Ishikawa (cell line): ENCODE measurements at regions not wholly inside any gene's neighbourhood (a gene's known extent, or its start where the extent isn't known, plus 50 kb on each side); places are given as distances from the start of the nearest gene placed in this dataset.

Experiments used
- CEBPB ChIP-seq: IDR thresholded peaks from 2 replicates; pipeline ENCODE4 v1.6.1; 2012
- CREB1 ChIP-seq: IDR thresholded peaks from 2 replicates; pipeline ENCODE4 v1.6.1; 2012; ENCODE audit warnings: low read depth
- EGR1 ChIP-seq: IDR thresholded peaks from 2 replicates; pipeline ENCODE4 v1.6.1; 2012
- EP300 ChIP-seq: IDR thresholded peaks from 2 replicates; pipeline ENCODE4 v1.6.1; 2012; ENCODE audit warnings: borderline replicate concordance
- FOXM1 ChIP-seq: IDR thresholded peaks from 2 replicates; pipeline ENCODE4 v1.6.1; 2012; ENCODE audit warnings: low read depth, borderline replicate concordance
- NFIC ChIP-seq: IDR thresholded peaks from 2 replicates; pipeline ENCODE4 v1.6.1; 2012
- RAD21 ChIP-seq: IDR thresholded peaks from 2 replicates; pipeline ENCODE4 v1.6.1; 2012; ENCODE audit warnings: low read depth
- TAF1 ChIP-seq: IDR thresholded peaks from 2 replicates; pipeline ENCODE4 v1.6.1; 2012; ENCODE audit warnings: low read depth, mild to moderate bottlenecking
- TCF12 ChIP-seq: IDR thresholded peaks from 2 replicates; pipeline ENCODE4 v1.6.1; 2012; ENCODE audit warnings: low read depth
- TEAD4 ChIP-seq: IDR thresholded peaks from 2 replicates; pipeline ENCODE4 v1.6.1; 2012
- YY1 ChIP-seq: IDR thresholded peaks from 2 replicates; pipeline ENCODE4 v1.6.1; 2012; ENCODE audit warnings: low read depth
- ZBTB7A ChIP-seq: IDR thresholded peaks from 2 replicates; pipeline ENCODE4 v1.6.1; 2012; ENCODE audit warnings: low read depth
- TF ChIP-seq, protein P1 (sequence below): IDR thresholded peaks from 2 replicates; pipeline ENCODE4 v1.6.1; 2012
- TF ChIP-seq, protein P2 (sequence below): IDR thresholded peaks from 2 replicates; pipeline ENCODE4 v1.6.1; 2012
- TF ChIP-seq, protein P3 (sequence below): IDR thresholded peaks from 2 replicates; pipeline ENCODE4 v1.6.1; 2012; ENCODE audit warnings: low read depth, mild to moderate bottlenecking

DNA sequence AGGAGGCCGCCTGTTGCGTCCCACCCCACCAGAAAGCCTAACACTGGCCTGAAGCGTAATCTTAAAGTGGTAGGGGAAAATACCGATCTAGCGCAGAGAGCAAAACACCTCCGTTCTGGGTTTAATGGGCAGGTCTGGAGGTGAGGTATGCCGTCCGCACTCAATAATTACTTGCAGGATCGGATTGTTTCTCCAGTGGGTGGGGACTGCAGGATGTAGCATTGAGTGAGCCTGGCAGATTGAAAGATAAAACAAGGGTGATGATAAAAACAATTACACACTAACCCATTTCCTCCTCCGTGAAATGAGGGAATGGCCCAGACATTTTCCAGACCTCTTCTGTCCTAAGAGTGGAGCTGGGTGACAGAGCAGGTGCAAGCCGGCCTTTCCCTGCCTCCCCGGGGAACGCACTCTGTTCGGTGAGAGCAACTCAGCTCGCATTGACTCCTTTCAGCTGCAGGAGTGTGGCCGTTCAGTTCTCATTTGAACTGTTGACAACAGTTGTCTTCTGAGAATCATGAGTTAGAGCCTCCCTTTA is 110.2 kb upstream of the DOCK9 start:
- TF ChIP-seq TEAD4 (0 out of 2 replicates have a peak, but pooled peaks have one; percentile 24), ZBTB7A (no peak)

DNA sequence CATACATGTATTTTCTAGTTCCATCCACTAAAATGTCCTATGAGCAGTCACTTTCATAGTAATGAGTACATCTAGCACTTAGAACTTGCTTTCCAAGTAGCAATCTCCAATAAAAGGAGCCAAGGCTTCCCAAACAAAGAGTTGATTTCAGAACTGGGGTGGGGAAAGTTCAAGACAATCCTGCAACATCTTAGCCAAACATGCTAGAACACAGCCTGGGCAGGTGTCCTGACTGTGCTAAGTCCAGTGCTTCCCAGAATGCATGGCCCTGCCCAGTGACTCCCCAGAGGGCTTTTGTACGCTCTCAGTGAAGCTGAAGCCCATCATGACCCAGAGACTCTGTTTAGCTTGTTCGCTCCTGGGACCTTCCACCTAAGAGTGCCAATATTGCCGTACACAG is 106.7 kb upstream of the UBAC2 start:
- no peak for TF ChIP-seq YY1
- TF ChIP-seq, protein P1, sequence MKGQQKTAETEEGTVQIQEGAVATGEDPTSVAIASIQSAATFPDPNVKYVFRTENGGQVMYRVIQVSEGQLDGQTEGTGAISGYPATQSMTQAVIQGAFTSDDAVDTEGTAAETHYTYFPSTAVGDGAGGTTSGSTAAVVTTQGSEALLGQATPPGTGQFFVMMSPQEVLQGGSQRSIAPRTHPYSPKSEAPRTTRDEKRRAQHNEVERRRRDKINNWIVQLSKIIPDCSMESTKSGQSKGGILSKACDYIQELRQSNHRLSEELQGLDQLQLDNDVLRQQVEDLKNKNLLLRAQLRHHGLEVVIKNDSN, result no peak
- TF ChIP-seq CEBPB, result no peak
- no peak for TF ChIP-seq EGR1
- TF ChIP-seq CREB1, result no peak
- TF ChIP-seq TAF1, result no peak
- TF ChIP-seq, protein P2, sequence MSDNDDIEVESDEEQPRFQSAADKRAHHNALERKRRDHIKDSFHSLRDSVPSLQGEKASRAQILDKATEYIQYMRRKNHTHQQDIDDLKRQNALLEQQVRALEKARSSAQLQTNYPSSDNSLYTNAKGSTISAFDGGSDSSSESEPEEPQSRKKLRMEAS, result no peak
- TF ChIP-seq RAD21, result no peak
- no peak for TF ChIP-seq TEAD4
- no peak for TF ChIP-seq FOXM1
- TF ChIP-seq, protein P3, sequence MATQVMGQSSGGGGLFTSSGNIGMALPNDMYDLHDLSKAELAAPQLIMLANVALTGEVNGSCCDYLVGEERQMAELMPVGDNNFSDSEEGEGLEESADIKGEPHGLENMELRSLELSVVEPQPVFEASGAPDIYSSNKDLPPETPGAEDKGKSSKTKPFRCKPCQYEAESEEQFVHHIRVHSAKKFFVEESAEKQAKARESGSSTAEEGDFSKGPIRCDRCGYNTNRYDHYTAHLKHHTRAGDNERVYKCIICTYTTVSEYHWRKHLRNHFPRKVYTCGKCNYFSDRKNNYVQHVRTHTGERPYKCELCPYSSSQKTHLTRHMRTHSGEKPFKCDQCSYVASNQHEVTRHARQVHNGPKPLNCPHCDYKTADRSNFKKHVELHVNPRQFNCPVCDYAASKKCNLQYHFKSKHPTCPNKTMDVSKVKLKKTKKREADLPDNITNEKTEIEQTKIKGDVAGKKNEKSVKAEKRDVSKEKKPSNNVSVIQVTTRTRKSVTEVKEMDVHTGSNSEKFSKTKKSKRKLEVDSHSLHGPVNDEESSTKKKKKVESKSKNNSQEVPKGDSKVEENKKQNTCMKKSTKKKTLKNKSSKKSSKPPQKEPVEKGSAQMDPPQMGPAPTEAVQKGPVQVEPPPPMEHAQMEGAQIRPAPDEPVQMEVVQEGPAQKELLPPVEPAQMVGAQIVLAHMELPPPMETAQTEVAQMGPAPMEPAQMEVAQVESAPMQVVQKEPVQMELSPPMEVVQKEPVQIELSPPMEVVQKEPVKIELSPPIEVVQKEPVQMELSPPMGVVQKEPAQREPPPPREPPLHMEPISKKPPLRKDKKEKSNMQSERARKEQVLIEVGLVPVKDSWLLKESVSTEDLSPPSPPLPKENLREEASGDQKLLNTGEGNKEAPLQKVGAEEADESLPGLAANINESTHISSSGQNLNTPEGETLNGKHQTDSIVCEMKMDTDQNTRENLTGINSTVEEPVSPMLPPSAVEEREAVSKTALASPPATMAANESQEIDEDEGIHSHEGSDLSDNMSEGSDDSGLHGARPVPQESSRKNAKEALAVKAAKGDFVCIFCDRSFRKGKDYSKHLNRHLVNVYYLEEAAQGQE, result no peak
- no peak for TF ChIP-seq NFIC
- TF ChIP-seq TCF12, result no peak
- TF ChIP-seq EP300, result no peak
- no peak for TF ChIP-seq ZBTB7A

DNA sequence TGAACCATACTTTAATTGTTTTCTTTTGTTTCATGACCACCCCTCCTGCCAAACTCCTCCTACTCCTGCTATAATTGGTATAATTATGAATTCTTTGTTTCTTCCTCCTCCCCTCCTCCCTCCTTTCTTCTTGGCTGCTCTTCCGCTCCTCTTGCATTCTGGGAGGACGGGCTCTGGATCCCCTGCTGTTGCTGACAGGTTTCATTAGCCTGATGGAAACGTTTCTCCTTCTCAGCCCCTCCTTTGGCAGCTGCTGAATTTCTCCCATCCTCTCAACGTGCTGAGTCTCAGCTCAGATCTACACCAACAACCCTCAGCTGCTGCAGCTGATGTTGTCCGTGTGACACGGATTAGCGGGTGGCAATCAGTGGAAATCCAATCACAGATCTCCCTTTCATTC is 97.1 kb upstream of the UBAC2 start:
- TF ChIP-seq NFIC (peak; percentile 70), TAF1 (no peak), ZBTB7A (no peak), EP300 (peak; percentile 48; the same call in 1 of the 2 replicates), CEBPB (no peak), TCF12 (peak; percentile 38; the same call in 1 of the 2 replicates), TEAD4 (peak; percentile 28; the same call in 1 of the 2 replicates), EGR1 (no peak)
- TF ChIP-seq, protein P2, result no peak
- TF ChIP-seq, protein P3, result no peak
- TF ChIP-seq, protein P1, result no peak

DNA sequence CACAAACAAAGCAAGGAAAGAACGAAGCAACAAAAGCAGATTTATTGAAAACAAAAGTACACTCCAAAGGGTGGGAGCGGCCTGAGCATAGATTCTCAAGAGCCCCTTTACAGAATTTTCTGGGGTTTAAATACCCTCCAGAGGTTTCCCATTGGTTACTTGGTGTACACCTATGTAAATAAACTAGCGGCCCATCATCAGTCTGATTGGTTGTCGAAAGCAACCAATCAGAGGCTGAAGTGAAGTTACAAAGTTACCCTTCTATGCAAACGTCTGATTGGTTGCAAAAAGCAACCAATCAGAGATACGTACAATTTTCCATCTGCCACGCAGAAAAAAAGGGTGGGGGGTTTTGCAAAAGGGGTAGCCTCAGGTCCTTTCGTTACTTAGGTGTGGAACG is 96.3 kb upstream of the UBAC2 start:
- TF ChIP-seq RAD21 (no peak), TCF12 (no peak), TAF1 (no peak), EGR1 (no peak), EP300 (no peak), ZBTB7A (no peak), CREB1 (no peak), NFIC (no peak), FOXM1 (no peak), CEBPB (no peak), TEAD4 (no peak), YY1 (no peak)
- TF ChIP-seq, protein P3, result no peak
- TF ChIP-seq, protein P1, result no peak
- TF ChIP-seq, protein P2, result no peak
